Upper lobe of left lung (tissue), 6 donors: ENCODE measurements at regions not wholly inside any gene's neighbourhood (a gene's known extent, or its start where the extent isn't known, plus 50 kb on each side); places are given as distances from the start of the nearest gene placed in this dataset.
"Not testable (repeated sequence)": the region's sequence is repeated elsewhere in the genome, so short reads cannot be mapped to it uniquely, and the experiment has no call there.

Source experiments
- ATAC-seq, 2 donors: fragments of 200-7000 bp; cut with Tn5 transposase; one replicate each; pipeline ENCODE4 v1.9.1; 2022; ENCODE audit warnings: mild to moderate bottlenecking in 2 of 2, moderate library complexity in 2 of 2; ENCODE audit not compliant: low FRiP score in 2 of 2
- DNase-seq, 2 donors: peaks; one replicate each; pipeline ENCODE4 v3.0.0-alpha.2; 2019 to 2020
- H3K27ac ChIP-seq, 4 donors: fragments of 200-600 bp; sonication (generic); one replicate each; pipeline ENCODE4 v1.5.1; 2016 to 2019
- H3K27me3 ChIP-seq, 4 donors: fragments of 200-600 bp; sonication (generic); one replicate each; pipeline ENCODE4 v1.5.1; 2017 to 2019
- H3K36me3 ChIP-seq, 4 donors: fragments of 200-600 bp; sonication (generic); one replicate each; pipeline ENCODE4 v1.5.1; 2016 to 2019
- H3K4me1 ChIP-seq, 4 donors: fragments of 200-600 bp; sonication (generic); one replicate each; pipeline ENCODE4 v1.5.1; 2018 to 2019
- H3K4me3 ChIP-seq, 4 donors: fragments of 200-600 bp; sonication (generic); one replicate each; pipeline ENCODE4 v1.5.1; 2017 to 2019; ENCODE audit warnings: mild to moderate bottlenecking in 2 of 4, moderate library complexity in 1 of 4
- H3K9me3 ChIP-seq, 4 donors: fragments of 200-600 bp; sonication (generic); one replicate each; pipeline ENCODE4 v1.5.1; 2018 to 2019
- CTCF ChIP-seq, 6 experiments: fragments of 450-650 bp in 4 of 6; fragments of 200-600 bp in 2 of 6; sonication (generic) in 2 of 6; IDR thresholded peaks; one replicate each; pipeline ENCODE4 v1.5.1; 2016 to 2019; ENCODE audit warnings: antibody characterized with exemption in 6 of 6
- EP300 ChIP-seq, 4 donors: sonication (generic); formaldehyde crosslinking; IDR thresholded peaks; one replicate each; pipeline ENCODE4 v1.5.1; 2017; ENCODE audit warnings: antibody characterized with exemption in 4 of 4, control low read depth in 2 of 4
- POLR2A ChIP-seq, 4 donors: fragments of 450-650 bp; IDR thresholded peaks; one replicate each; pipeline ENCODE4 v1.5.1; 2016 to 2017; ENCODE audit warnings: antibody characterized with exemption in 4 of 4, mild to moderate bottlenecking in 2 of 4
- POLR2AphosphoS5 ChIP-seq, 2 donors: sonication (generic); formaldehyde crosslinking; IDR thresholded peaks; one replicate each; pipeline ENCODE4 v1.5.1; 2017; ENCODE audit warnings: antibody characterized with exemption in 2 of 2
- WGBS, 2 donors: methylation state at CpG; one replicate each; pipeline ENCODE4 v1.1.5; 2017 to 2018; 5-methylcytosine and 5-hydroxymethylcytosine counted together
- donor health status: DM: no; HTN: no; CAD: no; lungs with moderate emphysema.
- donor health status: DM: no; HTN: yes; CAD: no; lungs with severe emphysema.

- H3K4me3 ChIP-seq = no peak overlapping the region
- WGBS, 2 donors = 75 to 89% methylated on average over 1 of the region's 1 CpG
- TF ChIP-seq POLR2A (IDR thresholded peaks at IDR 0.05) = no peak
- no peak for TF ChIP-seq CTCF (IDR thresholded peaks at IDR 0.05)
- TF ChIP-seq EP300 (IDR thresholded peaks at IDR 0.05) = no peak
- TF ChIP-seq POLR2AphosphoS5 (IDR thresholded peaks at IDR 0.05) = no peak
- peaks cover 0 to 10% (median 2%) of the 10 kb centered on the region in 4 donors for H3K9me3 ChIP-seq
- H3K4me1 ChIP-seq = no peaks in the 10 kb centered on the region
- ATAC-seq (no peak), DNase-seq (no peak)
- H3K36me3 ChIP-seq = no peaks in the 10 kb centered on the region
- H3K27ac ChIP-seq = no peak overlapping the region
- no peaks in the 10 kb centered on the region for H3K27me3 ChIP-seq
Observed at GRCh38 chr16:17914168-17914567, 422.4 kb downstream of the NPIPA8 start.

- H3K36me3 ChIP-seq, H3K4me3 ChIP-seq, H3K27ac ChIP-seq, H3K27me3 ChIP-seq, DNase-seq, ATAC-seq, H3K4me1 ChIP-seq: not testable (repeated sequence)
- peaks cover 0 to 12% (median 4%) of the 10 kb centered on the region in 4 donors for H3K9me3 ChIP-seq
- 17 to 43% methylated on average over 1 of the region's 1 CpG for WGBS, 2 donors
Observed at GRCh38 chr16:17911578-17911977, 425.0 kb downstream of the NPIPA8 start.

- peaks cover 0 to 12% (median 3%) of the 10 kb centered on the region in 4 donors for H3K9me3 ChIP-seq
- H3K27ac ChIP-seq, H3K27me3 ChIP-seq, ATAC-seq, H3K4me3 ChIP-seq, H3K36me3 ChIP-seq, H3K4me1 ChIP-seq: not testable (repeated sequence)
- WGBS, 2 donors = 96% methylated on average over 9 to 10 of the region's 10 CpGs
- peak in 1 of 2 donors; percentile 51 for DNase-seq
Observed at GRCh38 chr16:17906626-17907025, 429.9 kb downstream of the NPIPA8 start.

- Histone ChIP-seq H3K27me3 (no peaks in the 10 kb centered on the region), H3K4me1 (no peaks in the 10 kb centered on the region), H3K9me3 (peaks cover 0 to 4% (median under 1%) of the 10 kb centered on the region in 4 donors), H3K36me3 (no peaks in the 10 kb centered on the region), H3K27ac (no peak overlapping the region), H3K4me3 (no peak overlapping the region)
- 82 to 86% methylated on average over 1 of the region's 1 CpG for WGBS, 2 donors
- ATAC-seq (no peak), DNase-seq (no peak)
- TF ChIP-seq CTCF (IDR thresholded peaks at IDR 0.05) (no peak), POLR2A (IDR thresholded peaks at IDR 0.05) (no peak), POLR2AphosphoS5 (IDR thresholded peaks at IDR 0.05) (no peak), EP300 (IDR thresholded peaks at IDR 0.05) (no peak)
Observed at GRCh38 chr16:17901309-17901708, 430.5 kb upstream of the XYLT1 start.

GRCh38 chr16:17899141-17899540, 428.4 kb upstream of the XYLT1 start:
- no peak overlapping the region for H3K27ac ChIP-seq
- no peaks in the 10 kb centered on the region for H3K27me3 ChIP-seq
- DNase-seq (no peak), ATAC-seq (no peak)
- no peak for TF ChIP-seq CTCF (IDR thresholded peaks at IDR 0.05)
- no peak for TF ChIP-seq EP300 (IDR thresholded peaks at IDR 0.05)
- no peak for TF ChIP-seq POLR2AphosphoS5 (IDR thresholded peaks at IDR 0.05)
- TF ChIP-seq POLR2A (IDR thresholded peaks at IDR 0.05) = no peak
- WGBS, 2 donors = 94 to 97% methylated on average over 1 of the region's 1 CpG
- H3K4me3 ChIP-seq = no peak overlapping the region
- no peaks in the 10 kb centered on the region for H3K36me3 ChIP-seq
- H3K4me1 ChIP-seq = no peaks in the 10 kb centered on the region
- no peaks in the 10 kb centered on the region for H3K9me3 ChIP-seq

GRCh38 chr16:17887963-17888362, 417.2 kb upstream of the XYLT1 start:
- H3K27me3 ChIP-seq = no peaks in the 10 kb centered on the region
- H3K27ac ChIP-seq = no peak overlapping the region
- DNase-seq = no peak
- 76 to 77% methylated on average over 3 of the region's 3 CpGs for WGBS, 2 donors
- no peaks in the 10 kb centered on the region for H3K9me3 ChIP-seq
- no peaks in the 10 kb centered on the region for H3K4me1 ChIP-seq
- H3K36me3 ChIP-seq = no peaks in the 10 kb centered on the region
- no peak overlapping the region for H3K4me3 ChIP-seq
- TF ChIP-seq POLR2A (IDR thresholded peaks at IDR 0.05) = no peak
- no peak for TF ChIP-seq CTCF (IDR thresholded peaks at IDR 0.05)
- no peak for TF ChIP-seq POLR2AphosphoS5 (IDR thresholded peaks at IDR 0.05)
- no peak for TF ChIP-seq EP300 (IDR thresholded peaks at IDR 0.05)
- ATAC-seq = no peak
